CD14-positive monocyte (primary cell): ENCODE measurements at regions not wholly inside any gene's neighbourhood (a gene's known extent, or its start where the extent isn't known, plus 50 kb on each side); places are given as distances from the start of the nearest gene placed in this dataset.

Source experiments
- DNase-seq, 3 donors: peaks; one replicate each; pipeline ENCODE4 v3.0.0-alpha.2; 2011 to 2022
- H2AFZ ChIP-seq: 2 replicates; pipeline ENCODE4 v1.6.0; 2012; ENCODE audit warnings: mild to moderate bottlenecking, low read depth, low read length, inconsistent platforms; ENCODE audit not compliant: insufficient read depth, poor library complexity, severe bottlenecking
- H3K27ac ChIP-seq, 2 donors: 1 replicate in 1 of 2; 2 replicates in 1 of 2; pipeline ENCODE4 v1.5.1; 2012 to 2013; ENCODE audit warnings: low read length in 2 of 2, control low read depth in 1 of 2, inconsistent platforms in 1 of 2, low read depth in 1 of 2, mild to moderate bottlenecking in 1 of 2
- H3K27me3 ChIP-seq, 2 donors: one replicate each; pipeline versions ENCODE4 v1.6.0 to v1.6.1; 2011 to 2013; ENCODE audit warnings: low read length in 2 of 2; ENCODE audit not compliant: control insufficient read depth in 2 of 2, insufficient read depth in 2 of 2
- H3K36me3 ChIP-seq, 2 donors: replicated peaks in 1 of 2; 1 replicate in 1 of 2; 2 replicates in 1 of 2; pipeline versions ENCODE4 v1.5.1 to v1.6.1; 2012 to 2013; ENCODE audit warnings: low read length in 2 of 2, control low read depth in 1 of 2, inconsistent platforms in 1 of 2, mild to moderate bottlenecking in 1 of 2; ENCODE audit not compliant: insufficient read depth in 2 of 2, control insufficient read depth in 1 of 2
- H3K4me1 ChIP-seq, 2 donors: 1 replicate in 1 of 2; 2 replicates in 1 of 2; pipeline versions ENCODE4 v1.5.1 to v1.6.1; 2012 to 2013; ENCODE audit warnings: low read length in 2 of 2, control low read depth in 1 of 2, inconsistent platforms in 1 of 2, mild to moderate bottlenecking in 1 of 2, moderate library complexity in 1 of 2; ENCODE audit not compliant: insufficient read depth in 2 of 2, control insufficient read depth in 1 of 2
- H3K4me2 ChIP-seq: replicated peaks from 2 replicates; pipeline ENCODE3; 2012; ENCODE audit warnings: low read length, moderate library complexity, mild to moderate bottlenecking; ENCODE audit not compliant: poor library complexity, severe bottlenecking; ENCODE audit errors: extremely low read depth
- H3K4me3 ChIP-seq, 3 experiments: fragments of 200-600 bp in 1 of 3; sonication (generic) in 1 of 3; replicated peaks in 1 of 3; 1 replicate in 2 of 3; 2 replicates in 1 of 3; pipeline ENCODE4 v1.5.1; 2011 to 2013; ENCODE audit warnings: low read length in 3 of 3, mild to moderate bottlenecking in 3 of 3, control low read depth in 2 of 3, low read depth in 2 of 3, inconsistent platforms in 1 of 3, moderate library complexity in 1 of 3
- H3K79me2 ChIP-seq: 2 replicates; pipeline ENCODE4 v1.6.0; 2012; ENCODE audit warnings: mild to moderate bottlenecking, control low read depth, inconsistent platforms, low read length, moderate library complexity; ENCODE audit not compliant: insufficient read depth
- H3K9ac ChIP-seq: 2 replicates; pipeline ENCODE4 v1.6.0; 2017; ENCODE audit warnings: low read length, mild to moderate bottlenecking; ENCODE audit not compliant: insufficient read depth, poor library complexity, severe bottlenecking
- H3K9me3 ChIP-seq, 2 donors: replicated peaks in 1 of 2; 1 replicate in 1 of 2; 2 replicates in 1 of 2; pipeline versions ENCODE4 v1.5.1 to v1.6.1; 2012 to 2013; ENCODE audit warnings: low read length in 2 of 2, control low read depth in 1 of 2; ENCODE audit not compliant: control insufficient read depth in 1 of 2, insufficient read depth in 1 of 2
- H4K20me1 ChIP-seq: 2 replicates; pipeline ENCODE4 v1.6.0; 2012; ENCODE audit warnings: mild to moderate bottlenecking, low read length, control low read depth, moderate library complexity; ENCODE audit not compliant: insufficient read depth
- H3K27ac Mint-ChIP-seq, 7 donors: one replicate each; pipeline ENCODE4 v1.8.0; 2020; ENCODE audit warnings: mild to moderate bottlenecking in 7 of 7, mixed read lengths in 7 of 7, moderate library complexity in 6 of 7, inconsistent platforms in 2 of 7
- H3K27me3 Mint-ChIP-seq, 3 donors: one replicate each; pipeline ENCODE4 v1.8.0; 2021 to 2022; ENCODE audit warnings: low read depth in 3 of 3, mild to moderate bottlenecking in 3 of 3, mixed read lengths in 3 of 3, moderate library complexity in 3 of 3, inconsistent platforms in 1 of 3
- H3K36me3 Mint-ChIP-seq, 2 donors: one replicate each; pipeline ENCODE4 v1.8.0; 2020; ENCODE audit warnings: mixed read lengths in 2 of 2, inconsistent platforms in 1 of 2, mild to moderate bottlenecking in 1 of 2
- H3K4me1 Mint-ChIP-seq: one replicate; pipeline ENCODE4 v1.8.0; 2020; ENCODE audit warnings: mild to moderate bottlenecking, mixed read lengths
- H3K4me3 Mint-ChIP-seq, 2 donors: one replicate each; pipeline ENCODE4 v1.8.0; 2020; ENCODE audit warnings: mild to moderate bottlenecking in 2 of 2, mixed read lengths in 2 of 2, moderate library complexity in 1 of 2
- H3K9me3 Mint-ChIP-seq, 7 donors: one replicate each; pipeline ENCODE4 v1.8.0; 2020 to 2022; ENCODE audit warnings: mixed read lengths in 7 of 7, mild to moderate bottlenecking in 6 of 7, moderate library complexity in 6 of 7, inconsistent platforms in 2 of 7
- CTCF ChIP-seq: fragments of 200-600 bp; IDR thresholded peaks from one replicate; pipeline ENCODE4 v1.8.0; 2022; ENCODE audit warnings: antibody characterized with exemption, mild to moderate bottlenecking
- WGBS: methylation state at CpG from one replicate; pipeline ENCODE4 v1.1.5; 2013; ENCODE audit warnings: missing lambda C conversion rate; ENCODE audit not compliant: insufficient coverage; 5-methylcytosine and 5-hydroxymethylcytosine counted together
- intact Hi-C, 2 donors: fragments of 100-400 bp; cut with micrococcal nuclease; formaldehyde crosslinking; loops; one replicate each; pipeline versions ENCODE4 v1.15.0 to v1.15.1; 2023

DNA sequence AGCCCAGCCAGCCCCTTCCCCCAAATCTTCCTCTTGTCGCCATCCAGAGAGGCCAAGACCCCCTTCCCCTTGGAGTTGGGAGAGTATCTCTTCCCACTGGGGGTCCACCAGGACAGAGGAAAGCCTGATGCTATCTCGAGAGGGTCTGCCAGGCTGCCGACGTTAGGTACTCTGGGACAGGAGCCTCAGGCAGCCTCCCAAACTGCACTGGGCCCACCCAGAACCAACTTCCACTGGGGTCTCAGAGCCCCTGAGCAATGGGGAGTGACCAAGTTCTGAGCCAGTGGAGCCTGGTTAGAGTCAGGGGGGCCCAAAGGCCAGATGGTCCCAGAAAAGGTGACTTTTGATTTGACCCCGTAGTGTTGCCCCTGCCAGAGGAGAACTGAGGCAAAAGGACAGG is 189.1 kb downstream of the INHBB start:
- no peaks in the 10 kb centered on the region for H3K9me3 ChIP-seq
- no peak overlapping the region for H2AFZ ChIP-seq
- peaks cover 1 to 9% (median 5%) of the 10 kb centered on the region in 3 donors for H3K27me3 Mint-ChIP-seq
- no peak for TF ChIP-seq CTCF
- no peaks in the 10 kb centered on the region for H3K4me1 Mint-ChIP-seq
- no peak overlapping the region for H3K27ac ChIP-seq
- no peaks in the 10 kb centered on the region for H3K79me2 ChIP-seq
- intact Hi-C loops = no loop called here
- no peaks in the 10 kb centered on the region for H4K20me1 ChIP-seq
- no peaks in the 10 kb centered on the region for H3K4me1 ChIP-seq
- H3K36me3 ChIP-seq = no peaks in the 10 kb centered on the region
- 94% methylated on average over 4 of the region's 5 CpGs for WGBS
- no peaks in the 10 kb centered on the region for H3K36me3 Mint-ChIP-seq
- H3K4me2 ChIP-seq = no peak overlapping the region
- peaks cover 0 to 2% (median 0%) of the 10 kb centered on the region in 7 donors for H3K9me3 Mint-ChIP-seq
- no peak overlapping the region for H3K9ac ChIP-seq
- no peak overlapping the region for H3K4me3 Mint-ChIP-seq
- H3K4me3 ChIP-seq = no peak overlapping the region
- no peaks in the 10 kb centered on the region for H3K27me3 ChIP-seq
- DNase-seq = no peak
- no peak overlapping the region for H3K27ac Mint-ChIP-seq

GRCh38 chr2:120536141-120536540 is 190.2 kb downstream of the INHBB start:
- Mint-ChIP-seq H3K27me3 (peaks cover 1 to 10% (median 9%) of the 10 kb centered on the region in 3 donors), H3K4me3 (no peak overlapping the region), H3K9me3 (peaks cover 0 to 2% (median 0%) of the 10 kb centered on the region in 7 donors), H3K4me1 (no peaks in the 10 kb centered on the region), H3K27ac (no peak overlapping the region), H3K36me3 (no peaks in the 10 kb centered on the region)
- no peak for TF ChIP-seq CTCF
- Histone ChIP-seq H3K27me3 (no peaks in the 10 kb centered on the region), H4K20me1 (no peaks in the 10 kb centered on the region), H3K27ac (no peak overlapping the region), H3K9ac (no peak overlapping the region), H3K4me1 (no peaks in the 10 kb centered on the region), H3K4me2 (no peak overlapping the region), H2AFZ (no peak overlapping the region), H3K79me2 (no peaks in the 10 kb centered on the region), H3K36me3 (no peaks in the 10 kb centered on the region), H3K9me3 (no peaks in the 10 kb centered on the region), H3K4me3 (no peak overlapping the region)
- no peak for DNase-seq
- intact Hi-C loops = no loop called here
- 93% methylated on average over 3 of the region's 4 CpGs for WGBS
